ENCODE measurements at regions not wholly inside any gene's neighbourhood (a gene's known extent, or its start where the extent isn't known, plus 50 kb on each side); places are given as distances from the start of the nearest gene placed in this dataset.

- no peak overlapping the region for H3K27ac Mint-ChIP-seq
- no peaks in the 10 kb centered on the region for H3K4me1 Mint-ChIP-seq (ENCODE audit: low read depth)
- H3K27me3 Mint-ChIP-seq = no peaks in the 10 kb centered on the region
- intact Hi-C loops (cut with micrococcal nuclease) = no loop called here
- no peaks in the 10 kb centered on the region for H3K36me3 Mint-ChIP-seq (ENCODE audit: low read depth)
- H3K4me3 Mint-ChIP-seq = no peak overlapping the region
- no peaks in the 10 kb centered on the region for H3K9me3 Mint-ChIP-seq
Measured at GRCh38 chr3:43783987-43784639, 93.4 kb downstream of the ABHD5 start.

- no peaks in the 10 kb centered on the region for H3K27me3 Mint-ChIP-seq
- no peaks in the 10 kb centered on the region for H3K9me3 Mint-ChIP-seq
- no peak overlapping the region for H3K4me3 Mint-ChIP-seq
- intact Hi-C loops (cut with micrococcal nuclease) = no loop called here
- no peak overlapping the region for H3K27ac Mint-ChIP-seq
- no peaks in the 10 kb centered on the region for H3K4me1 Mint-ChIP-seq (ENCODE audit: low read depth)
- no peaks in the 10 kb centered on the region for H3K36me3 Mint-ChIP-seq (ENCODE audit: low read depth)
Measured at GRCh38 chr3:43784640-43785011, 93.9 kb downstream of the ABHD5 start.

- Mint-ChIP-seq H3K36me3 (ENCODE audit: low read depth) (no peaks in the 10 kb centered on the region), H3K27me3 (peaks cover 2% of the 10 kb centered on the region), H3K27ac (no peak overlapping the region), H3K4me3 (no peak overlapping the region), H3K9me3 (no peaks in the 10 kb centered on the region), H3K4me1 (ENCODE audit: low read depth) (no peaks in the 10 kb centered on the region)
- intact Hi-C loops (cut with micrococcal nuclease) = no loop called here
Measured at GRCh38 chr3:43785551-43785950, 94.8 kb downstream of the ABHD5 start.

GRCh38 chr3:43786102-43786501, 95.4 kb downstream of the ABHD5 start:
- Mint-ChIP-seq H3K36me3 (ENCODE audit: low read depth) (no peaks in the 10 kb centered on the region), H3K9me3 (no peaks in the 10 kb centered on the region), H3K4me3 (no peak overlapping the region), H3K4me1 (ENCODE audit: low read depth) (no peaks in the 10 kb centered on the region), H3K27me3 (peaks cover 4% of the 10 kb centered on the region), H3K27ac (no peak overlapping the region)
- intact Hi-C loops (cut with micrococcal nuclease) = no loop called here

GRCh38 chr3:43786526-43787305, 96.0 kb downstream of the ABHD5 start:
- Mint-ChIP-seq H3K4me1 (ENCODE audit: low read depth) (no peaks in the 10 kb centered on the region), H3K27me3 (peaks cover 6% of the 10 kb centered on the region), H3K9me3 (no peaks in the 10 kb centered on the region), H3K27ac (no peak overlapping the region), H3K36me3 (ENCODE audit: low read depth) (no peaks in the 10 kb centered on the region), H3K4me3 (no peak overlapping the region)
- intact Hi-C loops (cut with micrococcal nuclease) = no loop called here

GRCh38 chr3:43787330-43787729, 96.6 kb downstream of the ABHD5 start:
- Mint-ChIP-seq H3K27me3 (peaks cover 6% of the 10 kb centered on the region), H3K4me3 (no peak overlapping the region), H3K4me1 (ENCODE audit: low read depth) (no peaks in the 10 kb centered on the region), H3K9me3 (no peaks in the 10 kb centered on the region), H3K36me3 (ENCODE audit: low read depth) (no peaks in the 10 kb centered on the region), H3K27ac (no peak overlapping the region)
- intact Hi-C loops (cut with micrococcal nuclease) = no loop called here

GRCh38 chr3:43789028-43789427, 98.3 kb downstream of the ABHD5 start:
- H3K4me1 Mint-ChIP-seq (ENCODE audit: low read depth) = no peaks in the 10 kb centered on the region
- H3K27me3 Mint-ChIP-seq = peaks cover 9% of the 10 kb centered on the region
- H3K9me3 Mint-ChIP-seq = no peaks in the 10 kb centered on the region
- intact Hi-C loops (cut with micrococcal nuclease) = no loop called here
- H3K36me3 Mint-ChIP-seq (ENCODE audit: low read depth) = no peaks in the 10 kb centered on the region
- H3K27ac Mint-ChIP-seq = no peak overlapping the region
- H3K4me3 Mint-ChIP-seq = no peak overlapping the region

- H3K27ac Mint-ChIP-seq = no peak overlapping the region
- H3K9me3 Mint-ChIP-seq = no peaks in the 10 kb centered on the region
- no peak overlapping the region for H3K4me3 Mint-ChIP-seq
- no peaks in the 10 kb centered on the region for H3K36me3 Mint-ChIP-seq (ENCODE audit: low read depth)
- intact Hi-C loops (cut with micrococcal nuclease) = no loop called here
- H3K4me1 Mint-ChIP-seq (ENCODE audit: low read depth) = no peaks in the 10 kb centered on the region
- peaks cover 10% of the 10 kb centered on the region for H3K27me3 Mint-ChIP-seq
Measured at GRCh38 chr3:43790060-43790459, 99.3 kb downstream of the ABHD5 start.

- H3K4me1 Mint-ChIP-seq (ENCODE audit: low read depth) = no peaks in the 10 kb centered on the region
- H3K27me3 Mint-ChIP-seq = peaks cover 10% of the 10 kb centered on the region
- no peaks in the 10 kb centered on the region for H3K36me3 Mint-ChIP-seq (ENCODE audit: low read depth)
- no peaks in the 10 kb centered on the region for H3K9me3 Mint-ChIP-seq
- H3K4me3 Mint-ChIP-seq = no peak overlapping the region
- no peak overlapping the region for H3K27ac Mint-ChIP-seq
- intact Hi-C loops (cut with micrococcal nuclease) = no loop called here
Measured at GRCh38 chr3:43790476-43790875, 99.7 kb downstream of the ABHD5 start.

GRCh38 chr3:43791246-43791645, 100.5 kb downstream of the ABHD5 start:
- H3K27ac Mint-ChIP-seq = no peak overlapping the region
- intact Hi-C loops (cut with micrococcal nuclease) = no loop called here

GRCh38 chr3:43792904-43793303, 102.2 kb downstream of the ABHD5 start:
- Mint-ChIP-seq H3K27ac (no peak overlapping the region), H3K9me3 (no peaks in the 10 kb centered on the region), H3K4me1 (ENCODE audit: low read depth) (peaks cover 5% of the 10 kb centered on the region), H3K27me3 (peaks cover 10% of the 10 kb centered on the region), H3K36me3 (ENCODE audit: low read depth) (no peaks in the 10 kb centered on the region), H3K4me3 (no peak overlapping the region)
- intact Hi-C loops (cut with micrococcal nuclease) = no loop called here

More at GRCh38 chr3:43791246-43791645, 100.5 kb downstream of the ABHD5 start:
- Mint-ChIP-seq H3K36me3 (ENCODE audit: low read depth) (no peaks in the 10 kb centered on the region), H3K4me3 (no peak overlapping the region), H3K27me3 (peaks cover 10% of the 10 kb centered on the region), H3K9me3 (no peaks in the 10 kb centered on the region), H3K4me1 (ENCODE audit: low read depth) (peaks cover 5% of the 10 kb centered on the region)

GRCh38 chr3:43793648-43794372, 103.1 kb downstream of the ABHD5 start:
- Mint-ChIP-seq H3K36me3 (ENCODE audit: low read depth) (no peaks in the 10 kb centered on the region), H3K27ac (no peak overlapping the region), H3K9me3 (no peaks in the 10 kb centered on the region), H3K27me3 (peaks cover 10% of the 10 kb centered on the region), H3K4me1 (ENCODE audit: low read depth) (peaks cover 5% of the 10 kb centered on the region), H3K4me3 (no peak overlapping the region)
- intact Hi-C loops (cut with micrococcal nuclease) = no loop called here

GRCh38 chr3:43794776-43795175, 104.0 kb downstream of the ABHD5 start:
- Mint-ChIP-seq H3K4me1 (ENCODE audit: low read depth) (peaks cover 5% of the 10 kb centered on the region), H3K27me3 (peaks cover 10% of the 10 kb centered on the region), H3K4me3 (no peak overlapping the region), H3K27ac (no peak overlapping the region), H3K36me3 (ENCODE audit: low read depth) (no peaks in the 10 kb centered on the region), H3K9me3 (no peaks in the 10 kb centered on the region)
- intact Hi-C loops (cut with micrococcal nuclease) = no loop called here

GRCh38 chr3:43795491-43795890, 104.8 kb downstream of the ABHD5 start:
- intact Hi-C loops (cut with micrococcal nuclease) = no loop called here
- Mint-ChIP-seq H3K27me3 (peaks cover 8% of the 10 kb centered on the region), H3K4me1 (ENCODE audit: low read depth) (peaks cover 5% of the 10 kb centered on the region), H3K4me3 (no peak overlapping the region), H3K9me3 (no peaks in the 10 kb centered on the region), H3K27ac (no peak overlapping the region), H3K36me3 (ENCODE audit: low read depth) (no peaks in the 10 kb centered on the region)

All from dendritic cell treated with granulocyte-macrophage colony-stimulating factor and Interleukin-4, amounts not matched to agents 40 ng/mL and 50 ng/mL, for 4 days (primary cell).